ENCODE measurements at regions not wholly inside any gene's neighbourhood (a gene's known extent, or its start where the extent isn't known, plus 50 kb on each side); places are given as distances from the start of the nearest gene placed in this dataset.

GRCh38 chr13:86269511-86269910 is 470.3 kb upstream of the SLITRK6 start:
- TF ChIP-seq TAF1 (IDR thresholded peaks at IDR 0.05; ENCODE audit: borderline replicate concordance, insufficient read depth, low read length), result no peak
- TF ChIP-seq SIN3A (IDR thresholded peaks at IDR 0.05; ENCODE audit: borderline replicate concordance, insufficient read depth, low read length), result no peak
- no peak for TF ChIP-seq POLR2AphosphoS5 (IDR thresholded peaks at IDR 0.05; ENCODE audit: low read depth, low read length)
- no peak for TF ChIP-seq FOXP2 (optimal IDR thresholded peaks at IDR 0.05; ENCODE audit: borderline replicate concordance, extremely low read depth, extremely low read length, insufficient read depth)
- no peak for TF ChIP-seq REST (IDR thresholded peaks at IDR 0.05; ENCODE audit: insufficient read depth in 1 of 2, low read depth in 2 of 2, low read length in 2 of 2)

GRCh38 chr13:86282442-86282841 is 483.2 kb upstream of the SLITRK6 start:
- TF ChIP-seq TAF1 (IDR thresholded peaks at IDR 0.05; ENCODE audit: borderline replicate concordance, insufficient read depth, low read length) (no peak), POLR2AphosphoS5 (IDR thresholded peaks at IDR 0.05; ENCODE audit: low read depth, low read length) (no peak), REST (IDR thresholded peaks at IDR 0.05; ENCODE audit: insufficient read depth in 1 of 2, low read depth in 2 of 2, low read length in 2 of 2) (no peak), FOXP2 (optimal IDR thresholded peaks at IDR 0.05; ENCODE audit: borderline replicate concordance, extremely low read depth, extremely low read length, insufficient read depth) (no peak), SIN3A (IDR thresholded peaks at IDR 0.05; ENCODE audit: borderline replicate concordance, insufficient read depth, low read length) (no peak)

- TF ChIP-seq TAF1 (IDR thresholded peaks at IDR 0.05; ENCODE audit: borderline replicate concordance, insufficient read depth, low read length), result no peak
- no peak for TF ChIP-seq POLR2AphosphoS5 (IDR thresholded peaks at IDR 0.05; ENCODE audit: low read depth, low read length)
- no peak for TF ChIP-seq SIN3A (IDR thresholded peaks at IDR 0.05; ENCODE audit: borderline replicate concordance, insufficient read depth, low read length)
- TF ChIP-seq FOXP2 (optimal IDR thresholded peaks at IDR 0.05; ENCODE audit: borderline replicate concordance, extremely low read depth, extremely low read length, insufficient read depth), result no peak
- no peak for TF ChIP-seq REST (IDR thresholded peaks at IDR 0.05; ENCODE audit: insufficient read depth in 1 of 2, low read depth in 2 of 2, low read length in 2 of 2)
Measured at GRCh38 chr13:86283031-86283430, 483.8 kb upstream of the SLITRK6 start.

GRCh38 chr13:86298725-86299124 is 499.5 kb upstream of the SLITRK6 start:
- no peak for TF ChIP-seq SIN3A (IDR thresholded peaks at IDR 0.05; ENCODE audit: borderline replicate concordance, insufficient read depth, low read length)
- no peak for TF ChIP-seq TAF1 (IDR thresholded peaks at IDR 0.05; ENCODE audit: borderline replicate concordance, insufficient read depth, low read length)
- no peak for TF ChIP-seq FOXP2 (optimal IDR thresholded peaks at IDR 0.05; ENCODE audit: borderline replicate concordance, extremely low read depth, extremely low read length, insufficient read depth)
- no peak for TF ChIP-seq POLR2AphosphoS5 (IDR thresholded peaks at IDR 0.05; ENCODE audit: low read depth, low read length)
- TF ChIP-seq REST (IDR thresholded peaks at IDR 0.05; ENCODE audit: insufficient read depth in 1 of 2, low read depth in 2 of 2, low read length in 2 of 2), result no peak

- TF ChIP-seq TAF1 (IDR thresholded peaks at IDR 0.05; ENCODE audit: borderline replicate concordance, insufficient read depth, low read length), result no peak
- no peak for TF ChIP-seq SIN3A (IDR thresholded peaks at IDR 0.05; ENCODE audit: borderline replicate concordance, insufficient read depth, low read length)
- no peak for TF ChIP-seq POLR2AphosphoS5 (IDR thresholded peaks at IDR 0.05; ENCODE audit: low read depth, low read length)
- TF ChIP-seq REST (IDR thresholded peaks at IDR 0.05; ENCODE audit: insufficient read depth in 1 of 2, low read depth in 2 of 2, low read length in 2 of 2), result no peak
- no peak for TF ChIP-seq FOXP2 (optimal IDR thresholded peaks at IDR 0.05; ENCODE audit: borderline replicate concordance, extremely low read depth, extremely low read length, insufficient read depth)
Measured at GRCh38 chr13:86299128-86299527, 499.9 kb upstream of the SLITRK6 start.
